Pancreas (tissue), 10 donors: ENCODE measurements at regions not wholly inside any gene's neighbourhood (a gene's known extent, or its start where the extent isn't known, plus 50 kb on each side); places are given as distances from the start of the nearest gene placed in this dataset.

Experiments used
- ATAC-seq, 4 donors: fragments of 200-7000 bp; cut with Tn5 transposase; one replicate each; pipeline versions ENCODE4 v1.8.0 to v1.9.1; 2020; ENCODE audit warnings: mild to moderate bottlenecking in 4 of 4, moderate library complexity in 4 of 4
- DNase-seq, 6 donors: peaks; one replicate each; pipeline ENCODE4 v3.0.0-alpha.2; 2020
- FAIRE-seq: peaks from 2 replicates; lab custom pipeline; 2012; peaks lifted over from hg19 to GRCh38; lab: Jason Lieb, UNC
- H3K27ac ChIP-seq, 4 donors: fragments of 200-600 bp; sonication (generic); 1 replicate in 3 of 4; 2 replicates in 1 of 4; pipeline versions ENCODE4 v1.5.0 to v1.8.0; 2020
- H3K27me3 ChIP-seq, 4 donors: fragments of 200-600 bp; one replicate each; pipeline ENCODE4 v1.8.0; 2021
- H3K36me3 ChIP-seq, 3 donors: fragments of 200-600 bp; sonication (generic) in 1 of 3; one replicate each; pipeline versions ENCODE4 v1.5.0 to v1.8.0; 2020 to 2021
- H3K4me1 ChIP-seq, 3 donors: fragments of 200-600 bp; one replicate each; pipeline ENCODE4 v1.8.0; 2021
- H3K4me3 ChIP-seq, 4 donors: fragments of 200-600 bp; sonication (generic) in 2 of 4; one replicate each; pipeline versions ENCODE4 v1.5.0 to v1.8.0; 2020 to 2021
- H3K9me3 ChIP-seq, 4 donors: fragments of 200-600 bp; one replicate each; pipeline ENCODE4 v1.8.0; 2021
- CTCF ChIP-seq, 4 donors: fragments of 200-600 bp; sonication (generic) in 3 of 4; IDR thresholded peaks; one replicate each; pipeline versions ENCODE4 v1.5.0 to v1.8.0; 2021; ENCODE audit warnings: antibody characterized with exemption in 4 of 4
- WGBS, 2 donors: extraction: QIAGEN DNeasy Blood & Tissue Kit; methylation state at CpG; one replicate each; pipeline ENCODE4 v1.1.7; 2013; 5-methylcytosine and 5-hydroxymethylcytosine counted together
- intact Hi-C, 3 donors: fragments of 100-400 bp; cut with DNase I; formaldehyde crosslinking; loops; one replicate each; pipeline versions ENCODE4 v1.11.1 to v1.14.2; 2022
- donor health status: healthy with polysubstance abuse.
- donor health status: DM: no; HTN: no; CAD: no; lungs with moderate emphysema.
- donor health status: DM: no; HTN: no; CAD: no.
- donor health status: control.
- donor health status: control.
- donor health status: Bipolar disorder and iron deficiency.
- donor health status: DM: yes; HTN: yes; CAD: no.
- donor health status: DM: no; HTN: no; CAD: no.
- donor health status: DM: no; HTN: no; CAD: no.
- donor health status: DM: yes; HTN: yes; CAD: no.

DNA sequence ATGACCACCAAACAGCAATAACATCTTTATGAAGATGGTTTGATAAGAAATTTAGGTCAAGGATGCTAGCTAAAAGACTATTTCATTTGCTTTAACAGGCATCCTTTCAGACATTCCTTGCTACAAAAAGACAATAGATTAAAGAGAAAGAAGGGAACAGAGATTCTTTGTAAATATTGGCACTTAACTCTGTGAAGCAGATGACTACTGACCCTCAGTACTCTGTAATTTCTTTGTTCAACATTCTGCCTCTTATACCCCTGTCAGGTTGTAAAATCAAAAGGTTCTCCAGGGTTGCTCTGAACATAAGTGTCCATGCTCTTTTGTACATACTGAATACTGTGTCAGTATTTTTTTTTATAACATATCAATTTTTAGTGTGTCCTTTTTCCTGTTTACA lies 610.6 kb upstream of the GRAMD2B start:
- Histone ChIP-seq H3K36me3 (no peaks in the 10 kb centered on the region), H3K9me3 (no peaks in the 10 kb centered on the region), H3K4me1 (no peaks in the 10 kb centered on the region), H3K27ac (no peak overlapping the region), H3K4me3 (no peak overlapping the region), H3K27me3 (no peaks in the 10 kb centered on the region)
- no peak for DNase-seq
- no peak for ATAC-seq
- no peak for TF ChIP-seq CTCF (IDR thresholded peaks at IDR 0.05)
- intact Hi-C loops, result no loop called here
- FAIRE-seq, result no peak

DNA sequence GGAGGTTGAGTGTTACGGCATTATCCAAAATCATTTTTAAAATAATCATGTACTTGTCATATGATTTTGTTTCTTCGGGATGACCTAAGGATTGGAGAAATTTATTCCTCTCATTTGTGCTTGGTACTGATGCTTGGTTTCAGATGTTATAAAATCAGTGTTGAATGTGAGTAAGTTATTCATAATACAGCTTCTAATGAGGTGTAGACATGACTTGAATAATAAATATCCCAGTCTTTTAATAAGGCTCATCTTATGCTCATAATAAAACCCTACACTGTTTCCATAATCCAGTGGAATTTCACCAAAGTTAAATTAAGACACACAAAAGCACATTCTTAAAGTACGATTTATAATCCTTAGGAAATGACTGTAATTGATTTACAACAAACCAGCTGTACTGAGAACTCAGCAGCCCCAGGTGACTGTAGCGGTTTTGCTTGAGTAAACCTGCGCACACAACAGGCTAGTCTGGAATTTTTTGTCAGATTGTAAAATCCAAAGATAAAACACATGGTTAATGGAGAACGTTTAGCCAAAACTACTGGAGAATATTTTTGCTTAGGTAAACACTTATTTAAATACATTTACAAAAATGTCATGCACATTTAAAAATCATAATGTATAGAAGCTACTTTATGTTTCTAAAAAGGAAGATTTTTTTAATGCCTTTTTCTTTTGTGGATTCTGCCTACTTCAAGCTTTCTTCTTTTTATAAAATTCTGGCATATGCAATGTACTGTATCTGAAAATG lies 609.8 kb upstream of the GRAMD2B start:
- WGBS, 2 donors, result 61 to 70% methylated on average over 6 of the region's 6 CpGs
- DNase-seq (no peak), ATAC-seq (no peak), FAIRE-seq (no peak)
- H3K9me3 ChIP-seq, result no peaks in the 10 kb centered on the region
- H3K27me3 ChIP-seq, result no peaks in the 10 kb centered on the region
- no peak for TF ChIP-seq CTCF (IDR thresholded peaks at IDR 0.05)
- no peaks in the 10 kb centered on the region for H3K4me1 ChIP-seq
- intact Hi-C loops, result no loop called here
- H3K27ac ChIP-seq, result no peak overlapping the region
- no peak overlapping the region for H3K4me3 ChIP-seq
- H3K36me3 ChIP-seq, result no peaks in the 10 kb centered on the region

DNA sequence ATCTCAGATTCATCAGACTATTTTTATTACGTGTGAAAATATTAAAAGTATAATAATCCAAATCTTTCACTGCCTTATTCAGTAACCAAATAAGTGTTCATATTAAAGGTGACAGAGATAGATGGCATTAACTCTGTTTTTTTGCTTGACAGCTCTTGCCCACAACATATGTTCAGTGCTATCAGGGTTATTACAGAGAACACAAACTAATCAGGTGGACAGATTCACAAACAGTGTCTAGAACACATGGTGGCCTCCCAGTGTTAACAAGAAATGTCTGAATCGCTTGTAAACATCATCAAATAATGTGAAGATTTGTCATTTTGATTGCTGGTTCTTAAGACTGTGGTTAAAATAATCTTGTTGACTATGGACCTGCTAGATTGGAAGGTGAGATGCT lies 609.1 kb upstream of the GRAMD2B start:
- Histone ChIP-seq H3K27me3 (no peaks in the 10 kb centered on the region), H3K4me1 (no peaks in the 10 kb centered on the region), H3K9me3 (no peaks in the 10 kb centered on the region), H3K27ac (no peak overlapping the region), H3K36me3 (no peaks in the 10 kb centered on the region), H3K4me3 (no peak overlapping the region)
- intact Hi-C loops, result no loop called here
- no peak for TF ChIP-seq CTCF (IDR thresholded peaks at IDR 0.05)
- ATAC-seq (peak in 2 of 4 donors; percentile 20), FAIRE-seq (no peak), DNase-seq (no peak)
- 38 to 45% methylated on average over 2 of the region's 2 CpGs for WGBS, 2 donors

GRCh38 chr5:125823572-125823971 lies 599.6 kb upstream of the GRAMD2B start:
- FAIRE-seq, result no peak
- ATAC-seq, result no peak
- WGBS, 2 donors, result 72 to 73% methylated on average over 4 of the region's 4 CpGs
- no peak overlapping the region for H3K4me3 ChIP-seq
- TF ChIP-seq CTCF (IDR thresholded peaks at IDR 0.05), result no peak
- intact Hi-C loops, result no loop called here
- H3K9me3 ChIP-seq, result no peaks in the 10 kb centered on the region
- DNase-seq, result no peak
- no peaks in the 10 kb centered on the region for H3K4me1 ChIP-seq
- no peak overlapping the region for H3K27ac ChIP-seq
- H3K27me3 ChIP-seq, result no peaks in the 10 kb centered on the region
- no peaks in the 10 kb centered on the region for H3K36me3 ChIP-seq

DNA sequence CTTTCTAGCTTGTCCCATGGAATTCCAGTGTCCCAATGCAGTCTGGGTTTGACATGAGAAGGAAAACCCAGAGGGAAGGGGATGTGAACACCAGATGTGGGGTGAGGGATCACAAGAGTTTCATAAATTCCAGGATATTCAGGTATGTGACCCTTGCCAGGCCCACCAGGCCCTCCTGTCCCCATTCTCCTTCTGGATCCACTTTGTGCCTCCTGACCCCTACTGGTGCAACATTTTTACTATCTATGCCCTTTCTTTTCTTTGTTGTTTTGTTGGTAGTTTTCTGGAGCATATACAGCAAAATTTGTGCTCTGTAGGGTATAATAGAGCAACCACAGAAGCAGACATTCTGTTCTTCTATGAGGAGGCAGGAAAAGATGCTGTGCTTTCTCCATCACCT lies 597.0 kb upstream of the GRAMD2B start:
- Histone ChIP-seq H3K9me3 (no peaks in the 10 kb centered on the region), H3K4me1 (no peaks in the 10 kb centered on the region), H3K4me3 (no peak overlapping the region), H3K27me3 (no peaks in the 10 kb centered on the region), H3K36me3 (no peaks in the 10 kb centered on the region), H3K27ac (no peak overlapping the region)
- FAIRE-seq (no peak), ATAC-seq (no peak), DNase-seq (no peak)
- intact Hi-C loops, result no loop called here
- TF ChIP-seq CTCF (IDR thresholded peaks at IDR 0.05), result no peak
